Testis (tissue), 2 donors: ENCODE measurements at regions not wholly inside any gene's neighbourhood (a gene's known extent, or its start where the extent isn't known, plus 50 kb on each side); places are given as distances from the start of the nearest gene placed in this dataset.

Experiments
- POLR2A ChIP-seq: fragments of 450-650 bp; IDR thresholded peaks from one replicate; pipeline ENCODE4 v1.6.1; 2017; ENCODE audit warnings: antibody characterized with exemption, mild to moderate bottlenecking, moderate library complexity
- TF ChIP-seq, protein P1 (sequence below), 3 experiments: fragments of 450-650 bp in 2 of 3; fragments of 200-600 bp in 1 of 3; sonication (generic) in 1 of 3; IDR thresholded peaks; one replicate each; pipeline ENCODE4 v1.5.1; 2016 to 2019; ENCODE audit warnings: antibody characterized with exemption in 3 of 3, mild to moderate bottlenecking in 2 of 3, moderate library complexity in 1 of 3

DNA sequence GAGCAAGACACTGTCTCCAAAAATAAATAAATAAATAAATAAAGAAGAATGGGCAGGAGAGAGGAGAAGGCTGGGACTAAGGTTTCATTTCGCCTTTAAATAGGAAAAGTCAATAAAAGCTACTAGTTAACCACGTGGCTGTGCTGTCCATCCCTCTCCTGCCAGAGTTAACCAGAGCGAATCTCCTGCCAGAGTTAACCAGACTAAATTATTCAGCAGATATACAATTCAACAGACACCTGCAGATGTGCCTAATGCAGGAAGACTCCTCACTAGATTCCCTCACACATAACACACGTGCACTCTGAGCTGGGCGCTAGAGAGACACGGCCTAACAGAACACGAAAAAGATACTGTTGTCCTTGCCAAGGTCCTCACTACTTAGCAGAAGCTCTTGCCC lies 156.1 kb downstream of the IGLL1 start:
- TF ChIP-seq, protein P1, sequence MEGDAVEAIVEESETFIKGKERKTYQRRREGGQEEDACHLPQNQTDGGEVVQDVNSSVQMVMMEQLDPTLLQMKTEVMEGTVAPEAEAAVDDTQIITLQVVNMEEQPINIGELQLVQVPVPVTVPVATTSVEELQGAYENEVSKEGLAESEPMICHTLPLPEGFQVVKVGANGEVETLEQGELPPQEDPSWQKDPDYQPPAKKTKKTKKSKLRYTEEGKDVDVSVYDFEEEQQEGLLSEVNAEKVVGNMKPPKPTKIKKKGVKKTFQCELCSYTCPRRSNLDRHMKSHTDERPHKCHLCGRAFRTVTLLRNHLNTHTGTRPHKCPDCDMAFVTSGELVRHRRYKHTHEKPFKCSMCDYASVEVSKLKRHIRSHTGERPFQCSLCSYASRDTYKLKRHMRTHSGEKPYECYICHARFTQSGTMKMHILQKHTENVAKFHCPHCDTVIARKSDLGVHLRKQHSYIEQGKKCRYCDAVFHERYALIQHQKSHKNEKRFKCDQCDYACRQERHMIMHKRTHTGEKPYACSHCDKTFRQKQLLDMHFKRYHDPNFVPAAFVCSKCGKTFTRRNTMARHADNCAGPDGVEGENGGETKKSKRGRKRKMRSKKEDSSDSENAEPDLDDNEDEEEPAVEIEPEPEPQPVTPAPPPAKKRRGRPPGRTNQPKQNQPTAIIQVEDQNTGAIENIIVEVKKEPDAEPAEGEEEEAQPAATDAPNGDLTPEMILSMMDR (IDR thresholded peaks at IDR 0.05), result no peak
- no peak for TF ChIP-seq POLR2A
